GM21723 (cell line): ENCODE measurements at regions not wholly inside any gene's neighbourhood (a gene's known extent, or its start where the extent isn't known, plus 50 kb on each side); places are given as distances from the start of the nearest gene placed in this dataset.

Source experiments
- ATAC-seq: cut with Tn5 transposase; IDR thresholded peaks from one replicate; pipeline ENCODE4 v1.9.1; 2021; ENCODE audit warnings: mild to moderate bottlenecking, moderate library complexity; ENCODE audit not compliant: unreplicated experiment

GRCh38 chr1:244254467-244254866 lies 197.2 kb downstream of the ADSS2 start:
- no peak for ATAC-seq

DNA sequence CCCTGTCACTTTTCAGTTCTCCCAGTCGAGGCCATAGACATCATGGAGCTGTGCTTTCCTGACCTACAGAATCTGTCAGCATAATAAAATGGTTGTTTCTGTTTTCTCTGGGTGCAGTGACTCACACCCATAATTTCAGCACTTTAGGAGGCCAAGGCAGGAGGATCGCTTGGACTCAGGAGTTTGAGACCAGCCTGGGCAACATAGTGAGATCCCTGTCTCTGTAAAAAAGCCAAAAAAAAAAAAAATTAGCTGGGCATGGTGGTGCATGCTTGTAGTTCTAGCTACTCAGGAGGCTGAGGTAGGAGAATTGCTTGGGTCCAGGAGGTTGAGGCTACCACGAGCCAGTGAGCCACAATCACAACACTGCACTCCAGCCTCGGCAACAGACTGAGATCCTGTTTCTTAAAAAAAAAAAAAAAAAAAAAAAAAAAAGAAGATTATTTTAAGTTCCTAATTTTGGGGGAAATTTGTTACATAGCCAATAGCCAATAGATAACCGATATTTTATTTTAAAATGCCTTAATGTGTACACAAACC lies 196.2 kb downstream of the ADSS2 start:
- no peak for ATAC-seq

DNA sequence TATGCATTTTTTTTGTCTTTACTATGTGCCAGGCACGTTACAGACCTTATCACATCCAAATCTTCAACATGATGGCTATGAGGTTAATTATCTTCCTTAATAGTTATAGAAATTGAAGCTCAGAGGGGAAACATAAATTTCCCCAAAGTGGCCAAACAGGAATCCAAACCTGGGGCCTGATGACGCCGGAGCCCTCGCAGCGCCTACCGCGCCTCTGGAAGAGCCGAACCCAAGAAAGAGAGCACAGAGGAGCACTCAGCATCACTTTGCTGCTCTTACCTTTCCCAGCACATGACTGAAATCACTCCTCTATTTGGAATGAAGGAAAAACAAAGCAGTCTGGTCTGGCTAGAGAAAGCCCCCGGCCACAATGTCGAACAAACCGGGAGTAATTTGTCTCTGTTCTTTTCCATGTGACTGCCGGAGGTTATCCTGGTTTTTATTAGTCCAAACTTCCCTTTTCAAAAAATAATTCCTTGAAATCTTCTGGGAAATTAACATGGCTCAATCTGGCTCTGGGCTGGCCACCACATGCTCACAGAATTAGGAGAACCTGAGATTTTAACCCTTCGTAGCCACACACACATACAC lies 195.5 kb downstream of the ADSS2 start:
- ATAC-seq = no peak

DNA sequence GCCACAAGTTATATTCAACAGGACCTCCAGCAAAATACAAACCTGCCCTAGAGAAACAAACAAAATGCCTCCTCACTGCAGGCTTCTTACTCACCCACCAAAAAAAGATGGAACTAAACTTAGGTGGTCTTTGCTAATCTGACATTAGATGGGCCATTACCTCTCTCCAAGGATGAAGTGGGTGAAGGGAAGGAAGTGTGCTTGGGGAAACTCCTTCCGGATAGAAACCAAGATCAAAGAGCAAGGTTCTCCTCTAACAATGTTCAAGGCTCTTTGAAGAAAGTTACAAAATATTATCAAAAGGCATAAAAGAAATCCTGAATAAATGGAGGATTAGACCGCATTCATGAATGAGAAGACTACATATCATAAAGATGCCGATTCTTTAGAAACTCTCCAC lies 187.5 kb downstream of the ADSS2 start:
- ATAC-seq = no peak

GRCh38 chr1:244265507-244265906 lies 186.2 kb downstream of the ADSS2 start:
- no peak for ATAC-seq

- no peak for ATAC-seq
These were observed 182.5 kb downstream of the ADSS2 start for GRCh38 chr1:244269169-244269568.

DNA sequence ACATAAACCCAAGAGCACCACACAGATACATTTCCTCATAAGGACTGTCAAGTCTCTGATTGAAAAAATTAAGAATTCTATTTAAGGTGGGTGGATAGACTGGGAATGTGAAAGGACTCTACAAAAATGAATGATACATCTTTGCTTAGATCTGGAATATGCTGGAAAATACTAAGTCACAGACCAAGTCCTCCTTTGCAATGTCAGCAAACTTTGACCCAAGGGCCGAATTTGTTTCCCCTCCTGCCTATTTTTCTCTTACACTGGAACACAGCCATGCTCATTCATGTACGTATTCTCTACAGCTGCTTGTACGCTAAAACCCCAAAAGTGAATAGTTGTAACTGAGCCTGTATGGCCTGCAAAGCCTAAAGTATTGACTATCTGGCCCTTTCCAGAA lies 180.7 kb downstream of the ADSS2 start:
- no peak for ATAC-seq

DNA sequence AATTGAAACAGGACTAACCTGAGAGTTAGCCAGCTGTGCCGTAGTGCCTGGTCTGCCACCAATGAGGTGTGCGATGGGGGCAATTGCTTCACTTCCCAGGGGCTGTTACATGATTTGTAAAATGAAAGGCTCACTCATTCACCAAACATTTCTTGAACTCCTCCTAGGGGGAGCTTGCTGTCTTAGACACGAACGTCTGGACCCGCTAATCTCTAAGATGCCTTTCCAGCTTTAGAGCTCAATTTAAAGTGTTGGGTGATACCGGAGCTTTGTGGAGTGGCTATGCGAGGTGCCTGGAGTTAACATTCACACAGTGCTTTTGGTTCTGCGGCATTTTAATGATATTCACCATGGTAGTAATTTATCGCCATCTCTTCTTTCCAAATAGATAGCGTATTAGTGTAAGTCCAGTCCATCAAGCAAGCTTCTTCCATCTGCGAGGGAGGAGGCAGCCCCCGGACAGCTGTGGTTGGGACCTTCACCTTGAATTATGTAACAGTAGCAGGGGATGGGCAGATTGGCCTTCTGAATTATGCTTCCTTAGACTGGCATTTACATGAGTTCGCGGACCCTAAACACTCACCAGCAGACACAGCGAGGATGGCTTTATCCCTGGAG lies 179.9 kb downstream of the ADSS2 start:
- no peak for ATAC-seq

- ATAC-seq = peak; percentile 95
These were observed 179.0 kb downstream of the ADSS2 start for GRCh38 chr1:244272471-244273261.

DNA sequence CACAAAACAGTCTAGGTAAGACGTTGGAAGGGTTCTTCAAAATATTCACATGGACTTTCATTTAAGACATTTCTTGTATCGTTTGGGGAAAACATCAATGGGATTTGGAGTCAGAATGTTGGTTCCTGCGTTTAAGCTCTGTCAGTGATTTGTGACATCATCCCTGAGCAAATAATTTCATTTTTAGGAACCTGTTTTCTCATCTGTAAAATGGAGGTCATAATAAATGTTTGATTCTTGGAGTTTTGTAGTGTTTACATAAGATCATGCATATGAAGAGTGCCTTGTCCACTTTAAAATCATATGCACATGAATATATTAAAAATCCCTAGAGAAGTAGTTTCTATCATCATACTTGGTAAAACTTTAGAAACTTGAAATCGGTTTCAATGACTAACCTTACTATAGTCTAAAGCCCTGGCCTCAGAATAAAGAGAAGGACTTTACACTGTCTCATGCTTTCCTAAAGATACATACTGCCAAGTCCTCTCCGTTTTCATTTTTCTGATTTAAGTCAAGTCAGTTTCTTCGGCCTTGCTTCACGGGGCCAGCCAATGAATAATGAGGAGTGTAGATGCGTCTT lies 178.4 kb downstream of the ADSS2 start:
- ATAC-seq = no peak

- ATAC-seq = no peak
These were observed 177.7 kb downstream of the ADSS2 start for GRCh38 chr1:244273845-244274619.

DNA sequence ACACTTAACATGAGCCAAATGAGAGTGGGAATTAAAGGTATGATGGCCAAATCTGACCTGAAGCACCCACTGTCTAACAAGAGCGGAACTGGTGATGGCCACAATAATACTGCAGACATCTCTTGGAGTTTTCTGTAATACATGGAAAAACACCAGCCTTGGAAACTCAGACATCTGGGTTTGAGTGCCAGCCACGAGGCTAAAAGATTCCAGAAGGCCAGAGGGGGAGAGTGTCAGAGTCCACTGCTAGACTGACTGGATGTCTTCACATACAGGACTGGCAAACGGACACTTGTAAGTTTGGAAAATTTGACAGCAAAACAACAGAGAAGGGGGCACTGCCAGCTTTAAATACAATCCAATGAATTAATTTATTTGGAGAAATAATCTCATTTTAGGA lies 175.1 kb downstream of the ADSS2 start:
- ATAC-seq = no peak

DNA sequence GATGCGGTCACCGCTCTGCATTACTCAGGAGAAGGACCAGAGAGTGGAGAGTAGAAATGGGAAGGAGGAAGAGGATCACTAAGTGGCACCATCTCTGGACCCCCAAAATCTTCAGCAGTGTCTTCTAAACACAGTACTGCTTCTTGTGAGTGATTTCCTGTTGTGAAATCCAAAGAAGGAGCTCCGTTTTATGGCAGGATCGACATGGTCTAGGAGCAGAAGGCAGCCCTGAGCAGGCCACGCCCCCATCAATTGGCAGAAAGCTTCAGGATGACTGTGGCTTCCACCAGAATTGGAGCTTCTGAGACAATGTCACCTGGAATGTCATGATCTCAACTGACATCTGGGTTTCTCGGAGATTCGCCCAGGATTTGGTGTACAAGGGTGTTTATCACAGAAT lies 171.5 kb downstream of the ADSS2 start:
- no peak for ATAC-seq

DNA sequence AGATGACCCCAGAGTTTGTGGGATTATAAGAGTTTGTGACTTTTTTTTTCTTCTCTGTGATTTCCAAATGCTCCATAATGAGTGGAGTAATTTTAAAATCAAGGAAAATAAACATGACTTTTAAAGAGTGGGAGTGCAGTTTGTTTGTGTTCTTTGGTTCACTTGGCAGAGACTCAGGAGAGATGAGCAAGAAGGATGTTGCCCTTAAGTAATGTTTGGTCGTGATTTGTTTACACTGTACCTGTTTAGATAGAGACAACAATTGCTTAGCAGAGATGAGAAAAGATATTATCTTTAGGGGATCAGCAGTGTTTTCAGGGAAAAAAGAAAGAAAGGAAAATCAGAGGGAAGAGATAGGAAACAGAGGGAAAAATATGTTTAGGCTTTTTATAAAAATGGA lies 170.8 kb downstream of the ADSS2 start:
- ATAC-seq = no peak

GRCh38 chr1:244283772-244284171 lies 167.9 kb downstream of the ADSS2 start:
- ATAC-seq = no peak

DNA sequence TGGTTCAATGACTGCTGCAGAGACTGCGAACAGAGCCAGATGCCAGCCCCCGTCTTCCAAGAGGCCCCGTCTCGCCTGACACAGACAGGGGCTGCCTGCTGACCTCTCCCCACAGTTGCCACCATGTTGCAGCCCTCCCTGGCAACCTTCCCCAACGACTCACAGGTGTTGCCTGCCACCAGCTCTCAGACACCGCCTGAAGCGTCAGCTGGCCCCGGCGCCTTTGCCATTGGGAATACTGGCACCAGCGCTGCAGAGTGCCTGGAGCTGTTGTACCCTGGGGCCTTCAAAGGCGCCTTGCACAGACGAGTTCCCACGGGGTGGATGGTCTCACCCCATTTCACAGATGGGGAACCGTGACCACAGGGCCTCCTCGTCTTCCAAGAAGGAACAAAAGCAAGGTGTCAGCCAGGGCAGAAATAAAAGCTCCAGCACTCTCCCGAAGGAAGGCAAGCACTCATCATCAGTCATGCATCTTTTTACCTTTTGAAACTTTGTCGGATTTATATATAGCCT lies 167.0 kb downstream of the ADSS2 start:
- ATAC-seq = no peak

DNA sequence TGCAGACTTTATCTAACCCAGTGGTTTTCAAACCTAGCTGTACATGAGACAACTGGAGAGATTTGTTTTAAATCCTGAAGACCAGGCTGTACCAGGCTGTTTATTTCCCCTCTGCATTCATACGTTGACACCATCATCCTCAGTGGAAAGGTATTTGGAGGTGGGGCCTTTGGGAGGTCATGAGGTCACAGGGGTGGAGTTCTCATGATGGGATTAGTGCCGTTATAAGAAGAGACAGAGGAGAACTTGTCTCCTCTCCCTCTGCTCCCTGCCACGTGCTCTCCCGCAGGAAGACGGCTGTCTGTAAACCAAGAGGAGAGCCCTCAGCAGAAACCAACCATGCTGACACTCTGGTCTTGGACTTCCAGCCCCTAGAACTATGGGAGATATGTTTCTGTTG lies 165.4 kb downstream of the ADSS2 start:
- ATAC-seq = no peak

DNA sequence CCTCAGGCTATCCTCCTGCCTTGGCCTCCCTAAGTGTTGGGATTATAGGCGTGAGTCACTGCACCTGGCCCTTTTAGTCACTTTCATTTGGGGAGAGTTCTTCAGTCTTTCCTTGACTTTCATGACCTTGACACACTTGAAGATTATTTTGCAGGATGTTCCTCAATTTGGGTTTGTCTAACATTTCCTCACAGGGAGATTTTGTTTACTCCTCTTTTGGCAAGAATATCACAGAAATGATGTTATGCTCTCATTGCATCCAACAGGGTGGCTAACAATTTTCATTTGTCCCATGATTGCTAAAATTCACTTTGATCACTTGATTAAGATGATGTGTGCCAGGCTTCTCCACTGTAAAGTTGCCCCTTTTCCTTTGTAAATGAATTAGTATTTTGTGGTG lies 164.0 kb downstream of the ADSS2 start:
- no peak for ATAC-seq

- ATAC-seq = no peak
These were observed 163.0 kb downstream of the ADSS2 start for GRCh38 chr1:244288663-244289062.

GRCh38 chr1:244289991-244290785 lies 161.5 kb downstream of the ADSS2 start:
- no peak for ATAC-seq
